HEK293 (cell line): ENCODE measurements at regions not wholly inside any gene's neighbourhood (a gene's known extent, or its start where the extent isn't known, plus 50 kb on each side); places are given as distances from the start of the nearest gene placed in this dataset.

ENCODE experiments used
- CTCF ChIA-PET: fragments of 350-600 bp; formaldehyde crosslinking; extraction: SDS; loops from one replicate; lab custom pipeline; 2021; ENCODE audit warnings: antibody characterized with exemption; lab: Yijun Ruan, JAX
- POLR2A ChIA-PET: fragments of 300-600 bp; formaldehyde crosslinking; extraction: SDS; loops from one replicate; lab custom pipeline; 2020; ENCODE audit warnings: antibody characterized with exemption, inconsistent platforms; lab: Yijun Ruan, JAX
- H3K27ac ChIP-seq: fragments of 200-500 bp; sonication (Bioruptor generic); 2 replicates; pipeline ENCODE4 v1.5.1; 2014; ENCODE audit warnings: low read depth, low read length, control low read depth, inconsistent platforms; ENCODE audit errors: extremely low read depth
- H3K36me3 ChIP-seq, 2 experiments: fragments of 200-500 bp in 1 of 2; sonication (Bioruptor generic) in 1 of 2; 1 replicate in 1 of 2; 2 replicates in 1 of 2; pipeline ENCODE4 v1.5.1; 2014 to 2017; ENCODE audit warnings: inconsistent platforms in 2 of 2, low read length in 2 of 2; ENCODE audit not compliant: control insufficient read depth in 2 of 2, insufficient read depth in 1 of 2
- H3K4me1 ChIP-seq: fragments of 200-500 bp; sonication (Bioruptor generic); 2 replicates; pipeline ENCODE4 v1.5.1; 2014; ENCODE audit warnings: mild to moderate bottlenecking, low read length, inconsistent platforms; ENCODE audit not compliant: control insufficient read depth, insufficient read depth
- H3K4me3 ChIP-seq: 2 replicates; pipeline ENCODE4 v1.5.1; 2011; ENCODE audit warnings: low read depth, mild to moderate bottlenecking, control low read depth, low read length, moderate library complexity
- H3K9me3 ChIP-seq: fragments of 200-500 bp; sonication (Bioruptor generic); 2 replicates; pipeline ENCODE4 v1.5.1; 2014; ENCODE audit warnings: low read depth, low read length, inconsistent platforms; ENCODE audit not compliant: control insufficient read depth, insufficient read depth
- OSR2 ChIP-seq: fragments of 450-650 bp; formaldehyde crosslinking; IDR thresholded peaks from 2 replicates; pipeline ENCODE4 v1.5.1; 2016; ENCODE audit warnings: missing biosample characterization, missing genetic modification characterization
- OVOL3 ChIP-seq: fragments of 450-650 bp; formaldehyde crosslinking; IDR thresholded peaks from 2 replicates; pipeline ENCODE4 v1.5.1; 2016; ENCODE audit warnings: missing biosample characterization, missing genetic modification characterization
- SP7 ChIP-seq: fragments of 450-650 bp; formaldehyde crosslinking; IDR thresholded peaks from 2 replicates; pipeline ENCODE4 v1.5.1; 2016; ENCODE audit warnings: missing biosample characterization, missing genetic modification characterization
- ZFHX2 ChIP-seq: fragments of 450-650 bp; formaldehyde crosslinking; conservative IDR thresholded peaks from 2 replicates; pipeline ENCODE4 v1.5.1; 2016; ENCODE audit warnings: missing biosample characterization, missing genetic modification characterization
- ZNF10 ChIP-seq: fragments of 450-650 bp; formaldehyde crosslinking; IDR thresholded peaks from 2 replicates; pipeline ENCODE4 v1.5.1; 2017; ENCODE audit warnings: missing biosample characterization, missing genetic modification characterization
- ZNF211 ChIP-seq: fragments of 450-650 bp; formaldehyde crosslinking; IDR thresholded peaks from 2 replicates; pipeline ENCODE4 v1.5.1; 2016; ENCODE audit warnings: low read depth, missing biosample characterization, missing genetic modification characterization
- ZNF221 ChIP-seq: fragments of 450-650 bp; formaldehyde crosslinking; IDR thresholded peaks from 2 replicates; pipeline ENCODE4 v1.5.1; 2017; ENCODE audit warnings: missing biosample characterization, missing genetic modification characterization, borderline replicate concordance
- ZNF280D ChIP-seq: fragments of 450-650 bp; formaldehyde crosslinking; IDR thresholded peaks from 2 replicates; pipeline ENCODE4 v1.5.1; 2016; ENCODE audit warnings: missing biosample characterization, missing genetic modification characterization
- ZNF362 ChIP-seq: fragments of 450-650 bp; formaldehyde crosslinking; IDR thresholded peaks from 2 replicates; pipeline ENCODE4 v1.5.1; 2016; ENCODE audit warnings: missing biosample characterization, missing genetic modification characterization
- ZNF366 ChIP-seq: fragments of 450-650 bp; formaldehyde crosslinking; conservative IDR thresholded peaks from 2 replicates; pipeline ENCODE4 v1.5.1; 2016; ENCODE audit warnings: missing biosample characterization, missing genetic modification characterization
- ZNF449 ChIP-seq: fragments of 450-650 bp; formaldehyde crosslinking; IDR thresholded peaks from 2 replicates; pipeline ENCODE4 v1.5.1; 2017; ENCODE audit warnings: missing biosample characterization, mild to moderate bottlenecking, missing genetic modification characterization, moderate library complexity
- ZNF596 ChIP-seq: fragments of 450-650 bp; IDR thresholded peaks from 2 replicates; pipeline ENCODE4 v1.5.0; 2018; ENCODE audit warnings: missing biosample characterization, mild to moderate bottlenecking, missing genetic modification characterization, moderate library complexity
- ZNF623 ChIP-seq: fragments of 450-650 bp; formaldehyde crosslinking; IDR thresholded peaks from 2 replicates; pipeline ENCODE4 v1.5.1; 2016; ENCODE audit warnings: missing biosample characterization, missing genetic modification characterization
- ZNF626 ChIP-seq: fragments of 450-650 bp; sonication (Bioruptor Pico); formaldehyde crosslinking; IDR thresholded peaks from 2 replicates; pipeline ENCODE4 v1.5.1; 2018; ENCODE audit warnings: missing biosample characterization, missing genetic modification characterization, inconsistent platforms
- ZNF639 ChIP-seq: fragments of 450-650 bp; formaldehyde crosslinking; IDR thresholded peaks from 2 replicates; pipeline ENCODE4 v1.5.1; 2016; ENCODE audit warnings: missing biosample characterization, missing genetic modification characterization
- ZNF645 ChIP-seq: fragments of 450-650 bp; formaldehyde crosslinking; IDR thresholded peaks from 2 replicates; pipeline ENCODE4; 2016; ENCODE audit warnings: missing biosample characterization, missing genetic modification characterization
- ZNF830 ChIP-seq: fragments of 450-650 bp; IDR thresholded peaks from 2 replicates; pipeline ENCODE4 v1.5.0; 2018; ENCODE audit warnings: missing biosample characterization, missing genetic modification characterization, low read depth, mild to moderate bottlenecking, moderate library complexity

- no peak for TF ChIP-seq SP7 (tag by site-specific recombination)
- TF ChIP-seq, all 188 proteins: peak for 0
- no peaks in the 10 kb centered on the region for H3K4me1 ChIP-seq
- no peak overlapping the region for H3K27ac ChIP-seq
- H3K4me3 ChIP-seq, result no peak overlapping the region
- ChIA-PET POLR2A (no interaction called here), CTCF (interaction anchor here (0.6 kb wide), 1 partner anchor 99 kb away, joined by 3 read pairs; no protein-coding TSS in a partner anchor)
- peaks cover 0 to 5% of the 10 kb centered on the region in 2 experiments; a peak in 1 of 3 replicates for H3K36me3 ChIP-seq
- H3K9me3 ChIP-seq, result no peaks in the 10 kb centered on the region
Measured at GRCh38 chr6:144855375-144855774, 570.2 kb downstream of the UTRN start.

GRCh38 chr6:144855812-144856531, 570.8 kb downstream of the UTRN start:
- Histone ChIP-seq H3K36me3 (no peaks in the 10 kb centered on the region), H3K4me3 (no peak overlapping the region), H3K9me3 (no peaks in the 10 kb centered on the region), H3K4me1 (no peaks in the 10 kb centered on the region), H3K27ac (no peak overlapping the region)
- CTCF ChIA-PET, result interaction anchor here (0.6 kb wide), 1 partner anchor 100 kb away, joined by 3 read pairs; no protein-coding TSS in a partner anchor
- TF ChIP-seq ZNF830 (tag by site-specific recombination) (no peak), ZNF280D (tag by site-specific recombination) (no peak), ZNF645 (tag by site-specific recombination) (no peak), ZNF366 (tag by site-specific recombination) (no peak), ZNF211 (tag by site-specific recombination) (no peak), ZNF221 (no peak), ZFHX2 (tag by site-specific recombination) (no peak), ZNF639 (tag by site-specific recombination) (no peak), ZNF362 (tag by site-specific recombination) (no peak), OVOL3 (no peak), OSR2 (tag by site-specific recombination) (no peak)
- POLR2A ChIA-PET, result no interaction called here

GRCh38 chr6:144856622-144857021, 571.5 kb downstream of the UTRN start:
- POLR2A ChIA-PET, result no interaction called here
- no peak for TF ChIP-seq ZNF449 (tag by site-specific recombination)
- no peak for TF ChIP-seq ZNF623 (tag by site-specific recombination)
- no peak for TF ChIP-seq ZNF10 (tag by site-specific recombination)
- no peak for TF ChIP-seq ZNF626 (tag by site-specific recombination)
- TF ChIP-seq ZNF596, result no peak
- no peak for TF ChIP-seq ZNF645 (tag by site-specific recombination)

More at GRCh38 chr6:144856622-144857021, 571.5 kb downstream of the UTRN start:
- H3K4me3 ChIP-seq, result no peak overlapping the region
- CTCF ChIA-PET, result no interaction called here
- H3K4me1 ChIP-seq, result no peaks in the 10 kb centered on the region
- H3K9me3 ChIP-seq, result no peaks in the 10 kb centered on the region
- no peak overlapping the region for H3K27ac ChIP-seq
- no peaks in the 10 kb centered on the region for H3K36me3 ChIP-seq
